Esophagus (tissue), 2 donors: ENCODE measurements at regions not wholly inside any gene's neighbourhood (a gene's known extent, or its start where the extent isn't known, plus 50 kb on each side); places are given as distances from the start of the nearest gene placed in this dataset.

Source experiments
- H3K27ac ChIP-seq, 2 donors: one replicate each; pipeline ENCODE4 v1.5.1; 2013; ENCODE audit warnings: low read depth in 2 of 2, mild to moderate bottlenecking in 2 of 2, inconsistent platforms in 1 of 2, low read length in 1 of 2, moderate library complexity in 1 of 2
- H3K27me3 ChIP-seq, 2 donors: one replicate each; pipeline ENCODE4 v1.6.1; 2013; ENCODE audit warnings: low read length in 2 of 2, control low read depth in 1 of 2, mild to moderate bottlenecking in 1 of 2; ENCODE audit not compliant: insufficient read depth in 2 of 2, control insufficient read depth in 1 of 2
- H3K36me3 ChIP-seq, 2 donors: one replicate each; pipeline ENCODE4 v1.6.1; 2013; ENCODE audit warnings: low read length in 1 of 2; ENCODE audit not compliant: control insufficient read depth in 2 of 2, insufficient read depth in 2 of 2
- H3K4me1 ChIP-seq, 2 donors: one replicate each; pipeline ENCODE4 v1.6.1; 2013; ENCODE audit warnings: low read length in 1 of 2; ENCODE audit not compliant: control insufficient read depth in 2 of 2, insufficient read depth in 2 of 2
- H3K4me3 ChIP-seq, 2 donors: one replicate each; pipeline ENCODE4 v1.5.1; 2013; ENCODE audit warnings: low read length in 2 of 2, mild to moderate bottlenecking in 2 of 2, low read depth in 1 of 2, moderate library complexity in 1 of 2
- H3K9me3 ChIP-seq, 2 donors: one replicate each; pipeline ENCODE4 v1.6.1; 2013; ENCODE audit warnings: mild to moderate bottlenecking in 2 of 2, low read depth in 1 of 2, low read length in 1 of 2, moderate library complexity in 1 of 2; ENCODE audit not compliant: control insufficient read depth in 2 of 2, insufficient read depth in 1 of 2
- WGBS, 2 donors: extraction: QIAGEN DNeasy Blood & Tissue Kit; methylation state at CpG; one replicate each; pipeline ENCODE4 v1.1.7; 2013; 5-methylcytosine and 5-hydroxymethylcytosine counted together
- donor health status: healthy with polysubstance abuse.
- donor health status: Bipolar disorder and iron deficiency.

DNA sequence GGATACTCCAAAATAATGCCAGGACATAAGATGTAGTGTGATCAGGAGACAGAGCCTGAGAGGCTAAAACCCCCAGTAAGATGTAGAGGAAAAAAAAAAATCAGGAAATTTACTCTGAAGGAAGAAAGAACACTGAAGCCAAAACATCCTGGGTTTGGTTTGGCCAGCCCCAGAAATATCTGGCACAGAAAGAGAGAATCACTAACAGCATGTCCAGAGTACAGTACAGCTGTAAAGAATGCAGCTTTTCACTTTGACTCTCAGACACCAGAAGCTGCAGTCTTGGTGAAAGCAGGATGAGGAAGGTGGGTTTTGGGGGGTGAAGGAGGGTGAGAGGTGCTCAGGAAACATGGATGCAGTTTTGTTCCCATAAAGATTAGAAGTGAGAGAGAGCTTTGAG is 1577.7 kb upstream of the ACVR2A start:
- no peak overlapping the region for H3K27ac ChIP-seq
- no peak overlapping the region for H3K4me3 ChIP-seq
- no peaks in the 10 kb centered on the region for H3K36me3 ChIP-seq
- no peaks in the 10 kb centered on the region for H3K9me3 ChIP-seq
- H3K27me3 ChIP-seq = no peaks in the 10 kb centered on the region
- H3K4me1 ChIP-seq = no peaks in the 10 kb centered on the region

DNA sequence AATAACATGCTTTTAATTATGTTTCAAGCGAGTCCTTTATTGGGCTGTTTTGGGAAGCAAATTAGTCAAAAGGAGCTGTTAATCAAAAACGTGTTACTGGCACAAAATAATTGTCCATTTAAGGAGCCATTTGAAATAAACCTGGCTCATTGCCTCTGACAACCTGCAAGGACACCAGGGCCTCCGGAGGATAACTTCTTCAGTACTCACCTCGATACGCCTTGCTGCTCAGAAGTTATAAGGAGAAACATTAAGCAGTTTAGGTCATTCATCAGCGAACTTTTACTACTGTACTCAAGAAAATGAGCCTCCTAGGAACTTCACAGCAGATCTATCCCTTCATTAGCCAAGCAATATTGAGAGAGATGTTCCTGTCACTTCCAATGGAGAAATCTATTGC is 1579.2 kb upstream of the ACVR2A start:
- WGBS, 2 donors = 75 to 82% methylated on average over 6 of the region's 6 CpGs
- Histone ChIP-seq H3K36me3 (no peaks in the 10 kb centered on the region), H3K4me3 (no peak overlapping the region), H3K4me1 (no peaks in the 10 kb centered on the region), H3K9me3 (no peaks in the 10 kb centered on the region), H3K27ac (no peak overlapping the region), H3K27me3 (no peaks in the 10 kb centered on the region)

DNA sequence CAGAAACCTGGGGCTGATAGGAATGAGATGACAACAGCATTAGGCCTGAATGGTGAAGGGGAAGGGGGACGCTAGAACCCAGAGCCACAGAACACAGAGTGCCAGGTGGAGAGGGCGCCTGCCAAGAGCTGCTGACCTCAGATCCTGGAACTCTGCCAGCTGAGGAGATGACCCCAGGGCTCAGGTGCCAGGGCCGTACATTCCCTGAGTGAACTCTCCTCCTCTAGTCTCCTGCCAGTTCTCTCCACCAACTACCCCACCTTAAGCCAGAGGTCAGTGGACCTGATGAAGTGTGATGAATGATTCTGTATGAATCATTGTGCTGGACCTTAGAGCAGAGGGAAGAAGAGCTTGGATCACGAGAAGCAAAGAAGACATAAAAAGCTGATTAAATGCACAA is 1582.2 kb upstream of the ACVR2A start:
- H3K9me3 ChIP-seq = no peaks in the 10 kb centered on the region
- H3K4me3 ChIP-seq = no peak overlapping the region
- no peak overlapping the region for H3K27ac ChIP-seq
- no peaks in the 10 kb centered on the region for H3K36me3 ChIP-seq
- H3K4me1 ChIP-seq = no peaks in the 10 kb centered on the region
- H3K27me3 ChIP-seq = no peaks in the 10 kb centered on the region
- 71 to 77% methylated on average over 4 of the region's 4 CpGs for WGBS, 2 donors

DNA sequence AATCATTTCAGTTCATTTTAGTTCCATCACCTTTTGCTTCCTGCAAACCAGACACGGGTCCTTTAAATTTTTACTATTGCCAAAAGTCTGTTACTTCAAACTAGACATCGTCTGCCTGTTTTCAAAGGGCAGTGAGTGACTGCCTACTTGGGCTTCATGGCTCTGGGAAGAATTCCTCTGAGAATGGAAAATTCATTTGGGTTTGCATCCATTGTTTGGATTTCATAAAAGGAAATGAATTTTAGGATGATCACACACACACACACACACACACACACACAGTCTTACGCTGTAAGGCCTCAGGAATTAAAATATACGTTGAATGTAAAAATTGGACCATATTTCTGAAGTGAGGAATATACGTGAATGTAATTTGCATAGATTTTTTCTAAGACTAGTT is 1584.3 kb upstream of the ACVR2A start:
- H3K4me1 ChIP-seq = no peaks in the 10 kb centered on the region
- H3K9me3 ChIP-seq = no peaks in the 10 kb centered on the region
- H3K27ac ChIP-seq = no peak overlapping the region
- no peaks in the 10 kb centered on the region for H3K27me3 ChIP-seq
- H3K4me3 ChIP-seq = no peak overlapping the region
- WGBS, 2 donors = 57 to 72% methylated on average over 5 of the region's 5 CpGs
- H3K36me3 ChIP-seq = no peaks in the 10 kb centered on the region

DNA sequence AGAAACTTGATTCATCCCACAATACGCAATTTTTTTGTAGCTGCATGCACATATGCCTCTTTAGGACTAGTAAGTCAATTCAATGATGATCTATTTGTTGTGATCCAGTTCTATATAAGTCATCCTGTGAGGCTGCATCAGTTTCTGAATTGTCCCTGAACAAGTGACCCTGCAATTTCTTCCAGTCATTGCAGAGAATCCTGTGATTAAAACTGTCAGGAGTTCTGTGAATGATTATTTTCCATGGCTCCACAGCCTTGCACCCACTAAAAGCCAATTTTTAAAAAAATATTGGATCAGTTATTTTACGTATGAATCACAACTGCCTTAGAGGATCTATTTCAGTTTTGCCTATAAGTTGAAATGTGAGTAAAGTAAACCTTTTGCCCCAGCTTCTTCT is 1585.0 kb upstream of the ACVR2A start:
- Histone ChIP-seq H3K27ac (no peak overlapping the region), H3K27me3 (no peaks in the 10 kb centered on the region), H3K36me3 (no peaks in the 10 kb centered on the region), H3K4me1 (no peaks in the 10 kb centered on the region), H3K4me3 (no peak overlapping the region), H3K9me3 (no peaks in the 10 kb centered on the region)
- WGBS, 2 donors = 82 to 86% methylated on average over 2 of the region's 2 CpGs

DNA sequence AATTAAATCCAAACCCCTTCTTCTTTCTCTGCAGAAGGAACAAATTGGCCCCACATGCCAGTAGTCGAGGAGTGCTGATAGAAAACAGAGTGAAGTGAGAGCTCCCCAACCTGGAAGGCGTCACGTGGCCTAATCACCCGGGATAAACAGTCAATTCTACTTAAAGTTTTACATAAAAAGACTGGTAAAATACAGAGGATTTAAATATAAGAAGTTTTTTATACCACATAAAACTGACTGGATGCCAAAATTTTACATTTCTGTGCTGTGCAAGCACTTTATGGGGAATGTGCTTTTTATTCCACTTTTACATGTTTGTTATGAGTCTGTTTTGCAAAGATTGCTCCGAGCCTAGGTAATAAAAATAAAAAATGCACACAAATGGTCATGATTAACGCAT is 1586.8 kb upstream of the ACVR2A start:
- 64 to 71% methylated on average over 6 of the region's 6 CpGs for WGBS, 2 donors

DNA sequence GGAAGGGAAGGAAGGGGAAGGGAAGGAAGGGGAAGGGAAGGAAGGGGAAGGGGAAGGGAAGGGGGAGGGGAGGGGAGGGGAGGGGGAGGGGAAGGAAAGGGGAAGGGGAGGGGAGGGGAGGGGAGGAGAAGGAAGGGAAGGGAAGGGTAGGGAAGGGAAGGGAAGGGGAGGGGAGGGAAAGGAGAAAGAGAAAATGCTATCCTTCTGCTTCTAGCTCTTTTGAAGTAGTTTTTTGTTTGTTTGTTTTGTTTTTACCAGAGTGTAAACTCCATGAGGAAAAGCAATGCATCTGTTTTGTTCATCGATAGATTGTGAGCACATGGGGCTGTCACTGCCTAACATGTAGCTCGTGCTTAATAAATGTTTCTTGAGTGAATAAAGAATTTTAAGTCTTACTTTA is 1592.7 kb upstream of the ACVR2A start:
- WGBS, 2 donors = 69 to 79% methylated on average over 2 of the region's 2 CpGs
- Histone ChIP-seq H3K9me3 (no peaks in the 10 kb centered on the region), H3K4me3 (no peak overlapping the region), H3K27me3 (no peaks in the 10 kb centered on the region), H3K27ac (no peak overlapping the region), H3K36me3 (no peaks in the 10 kb centered on the region), H3K4me1 (no peaks in the 10 kb centered on the region)

More for the DNA sequence above, 1586.8 kb upstream of the ACVR2A start:
- H3K27ac ChIP-seq = no peak overlapping the region
- no peaks in the 10 kb centered on the region for H3K36me3 ChIP-seq
- H3K4me1 ChIP-seq = no peaks in the 10 kb centered on the region
- no peaks in the 10 kb centered on the region for H3K27me3 ChIP-seq
- H3K4me3 ChIP-seq = no peak overlapping the region
- no peaks in the 10 kb centered on the region for H3K9me3 ChIP-seq

DNA sequence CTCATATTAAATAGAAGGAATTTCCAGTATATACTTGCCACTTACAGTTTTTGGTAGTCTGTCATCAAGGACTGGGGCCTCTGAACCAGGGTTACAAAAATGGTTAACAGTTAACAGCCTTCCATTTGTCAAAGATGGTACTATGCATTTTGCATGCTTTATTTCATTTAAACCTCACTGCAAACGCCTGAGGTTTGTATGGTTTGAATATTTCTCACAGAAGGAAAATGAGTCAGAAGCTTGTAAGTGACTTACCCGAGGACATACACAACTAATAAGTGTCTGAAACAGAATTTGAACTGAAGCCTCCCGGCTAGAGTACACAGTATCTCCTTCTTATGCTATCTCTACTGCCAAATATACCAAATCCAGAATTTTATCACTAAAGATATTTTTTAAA is 1593.5 kb upstream of the ACVR2A start:
- Histone ChIP-seq H3K4me3 (no peak overlapping the region), H3K4me1 (no peaks in the 10 kb centered on the region), H3K27me3 (no peaks in the 10 kb centered on the region), H3K27ac (no peak overlapping the region), H3K36me3 (no peaks in the 10 kb centered on the region), H3K9me3 (no peaks in the 10 kb centered on the region)
- WGBS, 2 donors = 38 to 44% methylated on average over 3 of the region's 3 CpGs

DNA sequence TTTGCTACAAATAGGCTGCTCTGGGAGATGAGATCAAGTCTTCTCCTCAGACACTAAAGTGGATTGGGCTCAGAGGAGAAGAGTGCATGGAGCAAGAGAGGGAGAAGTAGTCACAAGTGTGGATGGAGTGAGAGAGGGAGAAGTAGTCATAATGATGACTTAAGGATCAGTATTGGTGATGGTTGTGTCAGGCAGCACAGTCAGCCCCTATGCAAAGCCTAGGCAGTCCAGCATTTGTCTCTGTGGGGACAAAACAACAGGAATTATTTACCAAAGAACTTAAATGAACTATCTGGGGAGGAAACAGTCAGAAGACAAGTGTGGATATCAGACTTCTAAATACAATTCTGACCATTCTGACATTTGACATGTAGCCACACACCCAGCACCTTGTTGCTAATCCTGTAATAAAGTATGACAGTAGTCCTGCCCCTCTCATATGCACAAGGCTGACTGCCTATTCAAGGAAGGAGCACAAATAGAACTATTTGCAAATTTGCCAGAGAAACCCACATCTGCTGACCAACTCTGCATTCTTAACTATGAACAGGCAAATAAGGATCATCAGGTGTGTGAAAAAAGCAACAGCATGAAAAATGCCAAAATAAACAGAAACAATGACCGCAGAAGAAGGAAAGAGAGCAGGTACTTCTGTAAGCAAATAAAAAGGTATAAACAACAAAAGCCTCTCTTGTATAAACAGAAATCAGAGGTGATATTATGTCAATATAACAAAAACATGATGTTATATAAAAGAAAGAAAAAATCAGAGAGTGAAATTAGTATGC is 1597.9 kb upstream of the ACVR2A start:
- no peak overlapping the region for H3K27ac ChIP-seq
- no peaks in the 10 kb centered on the region for H3K4me1 ChIP-seq
- WGBS, 2 donors = 0% methylated on average over 1 of the region's 1 CpG

DNA sequence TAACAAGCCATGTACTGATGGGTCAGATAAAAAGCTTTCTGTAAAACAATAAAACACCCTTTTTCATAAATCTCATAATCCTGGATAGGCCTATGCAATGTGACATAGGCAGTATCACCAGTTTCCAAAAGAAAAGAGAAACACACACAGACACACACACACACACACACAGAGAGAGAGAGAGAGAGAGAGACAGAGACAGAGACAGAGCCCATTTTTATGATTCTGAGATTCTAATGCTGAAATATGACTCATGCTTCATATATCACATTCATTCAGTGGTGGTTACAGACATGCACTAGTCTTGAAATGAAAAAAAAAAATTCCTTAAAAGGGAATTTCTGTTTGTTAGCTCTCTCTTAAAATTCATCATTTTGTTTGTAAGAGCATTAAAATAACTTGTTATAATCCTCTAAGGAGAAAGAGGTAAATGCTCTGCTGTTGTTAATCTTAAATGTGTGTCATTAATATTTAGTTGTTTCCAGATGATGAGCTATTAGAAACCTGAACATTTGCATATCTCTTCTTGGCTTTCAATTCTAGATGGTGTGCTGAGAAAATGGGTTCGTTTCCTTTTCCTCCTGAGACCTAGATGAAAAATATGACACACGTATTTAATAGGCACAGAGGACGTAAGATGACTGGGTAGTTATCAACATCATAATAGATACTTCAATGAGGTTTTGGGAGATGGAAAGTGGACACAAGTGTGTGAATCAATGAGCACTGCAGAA is 1598.7 kb upstream of the ACVR2A start:
- Histone ChIP-seq H3K4me3 (no peak overlapping the region), H3K27me3 (no peaks in the 10 kb centered on the region), H3K9me3 (no peaks in the 10 kb centered on the region), H3K27ac (no peak overlapping the region), H3K36me3 (no peaks in the 10 kb centered on the region), H3K4me1 (no peaks in the 10 kb centered on the region)
- 35 to 37% methylated on average over 3 of the region's 3 CpGs for WGBS, 2 donors

More for the DNA sequence above, 1597.9 kb upstream of the ACVR2A start:
- H3K4me3 ChIP-seq = no peak overlapping the region
- H3K27me3 ChIP-seq = no peaks in the 10 kb centered on the region
- no peaks in the 10 kb centered on the region for H3K9me3 ChIP-seq
- H3K36me3 ChIP-seq = no peaks in the 10 kb centered on the region
